Esophagus squamous epithelium (tissue), 5 donors: ENCODE measurements at regions not wholly inside any gene's neighbourhood (a gene's known extent, or its start where the extent isn't known, plus 50 kb on each side); places are given as distances from the start of the nearest gene placed in this dataset.

Experiments
- DNase-seq: peaks from one replicate; lab custom pipeline; 2025; lab: John Stamatoyannopoulos, UW
- H3K27ac ChIP-seq, 4 donors: fragments of 200-600 bp; sonication (generic); one replicate each; pipeline ENCODE4 v1.5.1; 2016 to 2019; ENCODE audit warnings: mild to moderate bottlenecking in 1 of 4
- H3K27me3 ChIP-seq, 4 donors: fragments of 200-600 bp; sonication (generic); 1 replicate in 3 of 4; 2 replicates in 1 of 4; pipeline versions ENCODE4 v1.5.1 to v1.6.0; 2017 to 2021; ENCODE audit warnings: antibody characterized with exemption in 1 of 4
- H3K36me3 ChIP-seq, 3 donors: fragments of 200-600 bp; sonication (generic); one replicate each; pipeline ENCODE4 v1.5.1; 2016 to 2019
- H3K4me1 ChIP-seq, 3 donors: fragments of 200-600 bp; sonication (generic); one replicate each; pipeline ENCODE4 v1.5.1; 2017 to 2019
- H3K4me3 ChIP-seq, 4 donors: fragments of 200-600 bp; sonication (generic); 1 replicate in 3 of 4; 2 replicates in 1 of 4; pipeline ENCODE4 v1.5.1; 2016 to 2019; ENCODE audit warnings: mild to moderate bottlenecking in 2 of 4, moderate library complexity in 1 of 4
- H3K9me3 ChIP-seq, 3 donors: fragments of 200-600 bp; sonication (generic); one replicate each; pipeline ENCODE4 v1.5.1; 2016 to 2019
- POLR2A ChIP-seq, 4 donors: fragments of 450-650 bp; IDR thresholded peaks; one replicate each; pipeline ENCODE4 v1.6.1; 2017; ENCODE audit warnings: antibody characterized with exemption in 4 of 4, mild to moderate bottlenecking in 4 of 4, moderate library complexity in 3 of 4
- WGBS, 2 donors: methylation state at CpG; one replicate each; pipeline ENCODE4 v1.1.5; 2018; 5-methylcytosine and 5-hydroxymethylcytosine counted together
- intact Hi-C: fragments of 100-400 bp; cut with DNase I; formaldehyde crosslinking; loops from one replicate; pipeline ENCODE4 v1.15.0; 2022
- TF ChIP-seq, protein P1 (sequence below), 6 experiments: fragments of 450-650 bp in 4 of 6; fragments of 200-600 bp in 2 of 6; sonication (generic) in 2 of 6; IDR thresholded peaks; one replicate each; pipeline ENCODE4 v1.5.1; 2016 to 2019; ENCODE audit warnings: antibody characterized with exemption in 6 of 6, mild to moderate bottlenecking in 4 of 6, moderate library complexity in 4 of 6
- donor health status: DM: yes; HTN: yes; CAD: no.

DNA sequence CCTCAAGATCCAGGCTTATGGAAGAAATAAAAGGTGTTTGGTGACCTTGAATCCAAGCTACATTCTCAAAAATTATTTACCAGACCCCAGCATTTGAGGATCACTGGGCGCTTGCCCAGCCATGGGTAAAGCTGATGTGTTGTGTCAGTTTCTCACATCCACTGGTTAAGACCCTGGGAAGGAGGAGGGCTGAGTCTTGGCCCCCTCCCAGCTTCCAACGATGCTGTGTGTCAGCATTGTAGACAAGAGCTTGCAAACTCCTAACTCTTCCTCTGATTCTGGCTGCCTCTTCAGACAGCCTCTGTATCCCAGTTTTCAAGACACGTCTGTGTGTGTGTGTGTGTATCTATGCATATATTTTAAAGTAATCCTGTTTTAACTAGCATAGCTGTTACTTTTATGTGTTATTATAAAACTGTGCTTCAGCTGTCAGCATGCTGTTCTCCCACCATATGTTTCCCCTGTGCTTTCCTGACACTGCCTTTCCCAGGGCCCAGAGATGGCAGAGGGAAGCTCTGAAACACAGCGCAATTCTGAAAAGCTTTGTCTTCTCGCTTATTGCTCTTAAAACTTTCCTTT is 157.3 kb upstream of the LRRN1 start:
- no peak for DNase-seq
- TF ChIP-seq, protein P1, sequence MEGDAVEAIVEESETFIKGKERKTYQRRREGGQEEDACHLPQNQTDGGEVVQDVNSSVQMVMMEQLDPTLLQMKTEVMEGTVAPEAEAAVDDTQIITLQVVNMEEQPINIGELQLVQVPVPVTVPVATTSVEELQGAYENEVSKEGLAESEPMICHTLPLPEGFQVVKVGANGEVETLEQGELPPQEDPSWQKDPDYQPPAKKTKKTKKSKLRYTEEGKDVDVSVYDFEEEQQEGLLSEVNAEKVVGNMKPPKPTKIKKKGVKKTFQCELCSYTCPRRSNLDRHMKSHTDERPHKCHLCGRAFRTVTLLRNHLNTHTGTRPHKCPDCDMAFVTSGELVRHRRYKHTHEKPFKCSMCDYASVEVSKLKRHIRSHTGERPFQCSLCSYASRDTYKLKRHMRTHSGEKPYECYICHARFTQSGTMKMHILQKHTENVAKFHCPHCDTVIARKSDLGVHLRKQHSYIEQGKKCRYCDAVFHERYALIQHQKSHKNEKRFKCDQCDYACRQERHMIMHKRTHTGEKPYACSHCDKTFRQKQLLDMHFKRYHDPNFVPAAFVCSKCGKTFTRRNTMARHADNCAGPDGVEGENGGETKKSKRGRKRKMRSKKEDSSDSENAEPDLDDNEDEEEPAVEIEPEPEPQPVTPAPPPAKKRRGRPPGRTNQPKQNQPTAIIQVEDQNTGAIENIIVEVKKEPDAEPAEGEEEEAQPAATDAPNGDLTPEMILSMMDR (IDR thresholded peaks at IDR 0.05): no peak
- TF ChIP-seq POLR2A (IDR thresholded peaks at IDR 0.05): no peak
- Histone ChIP-seq H3K4me1 (no peaks in the 10 kb centered on the region), H3K36me3 (no peaks in the 10 kb centered on the region), H3K4me3 (no peak overlapping the region), H3K27ac (no peak overlapping the region), H3K27me3 (no peaks in the 10 kb centered on the region), H3K9me3 (no peaks in the 10 kb centered on the region)
- 67 to 86% methylated on average over 5 of the region's 5 CpGs for whole genome bisulfite sequencing, 2 donors
- intact Hi-C loops: no loop called here

DNA sequence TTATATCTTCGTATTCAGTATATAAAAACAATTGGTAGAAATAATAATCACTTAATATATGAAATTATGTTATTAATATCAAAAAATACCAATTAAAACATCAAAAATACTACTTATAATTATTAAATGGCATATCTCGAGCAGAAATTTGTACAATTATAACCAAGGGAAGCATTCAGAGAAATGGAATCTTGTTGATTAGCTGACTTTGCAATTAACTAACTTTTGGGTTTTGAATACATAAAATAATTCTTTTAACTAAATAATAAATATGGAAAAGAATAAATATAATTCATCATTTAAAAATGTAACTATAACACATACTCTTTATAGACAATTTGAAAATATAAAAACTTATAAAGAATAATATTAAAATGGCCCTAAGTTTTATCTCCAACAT is 160.2 kb upstream of the LRRN1 start:
- H3K36me3 ChIP-seq: no peaks in the 10 kb centered on the region
- DNase-seq: no peak
- H3K27me3 ChIP-seq: no peaks in the 10 kb centered on the region
- no peak overlapping the region for H3K27ac ChIP-seq
- no peaks in the 10 kb centered on the region for H3K4me1 ChIP-seq
- H3K4me3 ChIP-seq: no peak overlapping the region
- no peaks in the 10 kb centered on the region for H3K9me3 ChIP-seq
- 84 to 91% methylated on average over 2 of the region's 2 CpGs for WGBS, 2 donors
- intact Hi-C loops: no loop called here
- no peak for TF ChIP-seq POLR2A (IDR thresholded peaks at IDR 0.05)
- TF ChIP-seq, protein P1 (IDR thresholded peaks at IDR 0.05): no peak

DNA sequence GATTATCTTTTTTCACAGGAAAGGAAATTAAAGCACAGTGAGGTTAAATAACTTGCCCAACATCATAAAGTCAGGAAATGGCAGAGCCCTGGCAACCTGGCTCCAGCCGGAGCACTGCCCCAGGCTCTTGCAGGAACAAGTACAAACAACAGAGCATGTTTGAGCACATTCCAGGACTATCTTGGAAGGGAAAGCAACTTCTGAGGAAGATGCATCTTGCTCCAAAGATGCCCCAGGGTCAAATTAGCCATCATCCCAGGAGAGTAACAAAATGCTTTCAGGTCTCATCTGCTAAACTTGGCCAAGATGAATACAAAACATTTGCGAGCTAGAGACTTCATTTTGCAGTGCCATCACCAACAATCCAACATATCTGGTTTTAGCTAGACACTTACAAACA is 162.4 kb upstream of the LRRN1 start:
- WGBS, 2 donors: 13 to 36% methylated on average over 2 of the region's 2 CpGs
- no peak for DNase-seq

DNA sequence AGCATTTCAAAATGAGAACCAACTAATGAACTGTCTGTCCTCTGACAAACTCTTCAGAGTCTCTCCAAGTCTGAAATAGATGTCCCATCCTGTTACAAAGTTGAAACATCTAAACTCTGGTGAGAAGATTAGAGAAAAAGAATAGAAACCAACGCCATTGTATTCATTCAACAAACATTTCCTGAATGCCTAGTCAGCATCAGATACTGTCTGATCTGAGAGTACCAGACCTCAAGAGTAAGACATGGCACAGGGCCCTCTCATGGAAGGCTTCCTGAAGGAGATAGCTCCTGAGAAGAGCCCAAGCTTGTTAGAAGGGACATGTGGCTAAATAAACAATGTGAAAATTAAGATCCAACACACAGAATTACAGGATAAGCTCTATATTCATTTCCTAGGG is 164.1 kb upstream of the LRRN1 start:
- 0 to 56% methylated on average over 1 of the region's 1 CpG for WGBS, 2 donors
- no peak for TF ChIP-seq POLR2A (IDR thresholded peaks at IDR 0.05)
- TF ChIP-seq, protein P1 (IDR thresholded peaks at IDR 0.05): no peak

More for the DNA sequence above, 162.4 kb upstream of the LRRN1 start:
- Histone ChIP-seq H3K4me1 (no peaks in the 10 kb centered on the region), H3K36me3 (no peaks in the 10 kb centered on the region), H3K9me3 (no peaks in the 10 kb centered on the region), H3K4me3 (no peak overlapping the region), H3K27ac (peak overlapping the region in 1 of 4 donors; percentile 5), H3K27me3 (no peaks in the 10 kb centered on the region)
- intact Hi-C loops: no loop called here
- no peak for TF ChIP-seq POLR2A (IDR thresholded peaks at IDR 0.05)
- TF ChIP-seq, protein P1 (IDR thresholded peaks at IDR 0.05): no peak

DNA sequence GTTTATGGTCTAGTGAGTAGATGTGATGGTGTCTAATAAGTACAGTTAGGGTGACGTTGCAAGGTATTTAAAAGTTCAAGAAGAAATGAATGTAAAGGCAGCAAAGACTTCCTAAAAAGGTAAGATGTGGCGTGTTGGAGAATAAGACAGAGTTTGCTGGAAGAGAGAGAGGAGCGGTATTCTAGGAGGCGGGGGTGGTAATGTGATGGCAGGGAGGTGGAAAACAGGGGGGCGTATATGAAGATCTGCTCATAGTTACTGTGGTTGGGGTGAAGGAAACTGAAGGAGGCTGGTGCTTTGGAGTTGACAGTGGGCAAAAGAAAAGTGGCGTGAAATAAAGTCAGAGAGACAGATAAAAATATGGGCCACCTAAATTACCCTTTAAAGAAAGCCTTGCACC is 164.9 kb upstream of the LRRN1 start:
- Histone ChIP-seq H3K9me3 (no peaks in the 10 kb centered on the region), H3K4me3 (no peak overlapping the region), H3K27me3 (no peaks in the 10 kb centered on the region), H3K36me3 (no peaks in the 10 kb centered on the region), H3K27ac (no peak overlapping the region), H3K4me1 (no peaks in the 10 kb centered on the region)
- no peak for DNase-seq
- no peak for TF ChIP-seq POLR2A (IDR thresholded peaks at IDR 0.05)
- TF ChIP-seq, protein P1 (IDR thresholded peaks at IDR 0.05): no peak
- 95 to 98% methylated on average over 6 of the region's 6 CpGs for WGBS, 2 donors
- intact Hi-C loops: no loop called here

More for the DNA sequence above, 164.1 kb upstream of the LRRN1 start:
- no peak for DNase-seq
- Histone ChIP-seq H3K4me1 (no peaks in the 10 kb centered on the region), H3K27me3 (no peaks in the 10 kb centered on the region), H3K27ac (no peak overlapping the region), H3K36me3 (no peaks in the 10 kb centered on the region), H3K4me3 (no peak overlapping the region), H3K9me3 (no peaks in the 10 kb centered on the region)
- intact Hi-C loops: no loop called here
